Activated T-helper 1 cell treated with anti-CD3 and anti-CD28 coated beads, Interleukin-2, amount 50 U/mL, for 16 hours (primary cell): ENCODE measurements at regions not wholly inside any gene's neighbourhood (a gene's known extent, or its start where the extent isn't known, plus 50 kb on each side); places are given as distances from the start of the nearest gene placed in this dataset.

Source experiments
- DNase-seq, 2 donors: peaks; one replicate each; pipeline ENCODE4 v3.0.0-alpha.2; 2020; ENCODE audit warnings: low read depth in 1 of 2, low spot score in 1 of 2

- DNase-seq: no peak
These were observed 600.2 kb downstream of the NYAP2 start for GRCh38 chr2:225999692-226000091.

DNA sequence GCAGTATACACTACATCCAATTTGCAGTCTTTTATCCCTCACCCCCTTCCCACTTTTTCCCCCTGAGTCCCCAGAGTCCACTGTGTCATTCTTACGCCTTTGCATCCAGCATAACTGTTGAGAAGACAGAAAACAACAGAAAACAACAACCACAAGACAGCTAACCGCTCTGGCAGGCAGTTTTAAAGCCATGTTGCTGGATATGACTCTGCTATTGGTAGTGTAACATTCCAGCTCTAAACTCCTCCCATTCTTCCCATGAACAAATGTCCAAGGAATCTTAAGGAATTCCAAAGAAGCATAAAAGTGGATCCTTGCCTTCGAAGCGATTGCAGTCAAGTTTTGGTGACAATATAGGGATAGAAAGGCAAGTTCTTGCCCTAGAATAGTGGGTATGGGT is 599.1 kb downstream of the NYAP2 start:
- no peak for DNase-seq

- DNase-seq: no peak
These were observed 598.6 kb downstream of the NYAP2 start for GRCh38 chr2:225998116-225998515.

GRCh38 chr2:225996462-225996828 is 596.9 kb downstream of the NYAP2 start:
- no peak for DNase-seq

- DNase-seq: no peak
These were observed 596.4 kb downstream of the NYAP2 start for GRCh38 chr2:225995796-225996461.

DNA sequence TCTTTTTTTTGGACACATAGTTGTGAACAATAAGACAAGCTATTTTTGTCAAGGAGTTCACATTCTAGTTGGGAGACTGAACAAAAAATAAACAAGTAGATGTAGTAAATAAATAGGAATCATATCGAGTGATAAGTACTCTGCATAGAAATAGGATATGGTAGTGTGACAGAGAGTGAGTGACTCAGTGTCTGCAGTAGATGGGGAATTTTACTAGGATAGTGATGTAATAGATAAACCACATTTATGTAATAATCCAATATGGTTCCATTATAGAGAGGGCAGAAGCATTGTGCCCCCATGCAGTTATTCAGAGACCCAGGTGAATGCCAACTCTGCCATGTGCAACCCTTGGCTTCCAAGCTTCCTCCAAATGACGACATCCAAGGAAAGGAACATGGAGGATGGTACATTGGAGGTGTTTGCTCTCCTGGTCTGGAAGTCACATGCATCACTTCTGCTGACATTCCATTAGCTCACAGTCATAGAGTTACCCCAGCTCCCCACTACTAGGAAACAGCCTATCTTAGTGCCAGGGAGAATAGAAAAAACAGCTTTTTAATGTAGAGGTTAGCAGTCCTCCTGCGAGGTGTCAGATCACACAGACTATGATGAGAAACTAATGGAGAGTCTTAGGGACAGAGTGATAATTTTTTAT is 595.4 kb downstream of the NYAP2 start:
- no peak for DNase-seq

DNA sequence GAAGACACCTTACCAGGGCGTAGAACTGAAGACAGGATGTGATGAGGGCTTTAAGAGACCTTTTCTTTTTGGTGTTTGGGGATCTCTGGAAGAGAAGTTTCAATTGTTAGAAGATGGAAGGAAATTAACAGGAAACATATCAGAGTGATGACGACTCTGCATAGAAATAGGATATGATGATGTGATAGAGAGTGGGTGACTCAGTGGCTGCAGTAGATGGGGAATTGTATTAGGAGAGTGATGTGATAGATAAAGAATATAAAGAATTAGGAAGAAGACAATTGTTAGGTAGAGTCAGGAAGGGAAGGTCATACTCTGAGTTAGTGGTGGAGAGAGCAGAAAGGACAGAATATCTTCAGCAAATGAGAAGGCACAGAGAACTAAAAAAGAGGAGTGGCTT is 593.9 kb downstream of the NYAP2 start:
- DNase-seq: no peak

DNA sequence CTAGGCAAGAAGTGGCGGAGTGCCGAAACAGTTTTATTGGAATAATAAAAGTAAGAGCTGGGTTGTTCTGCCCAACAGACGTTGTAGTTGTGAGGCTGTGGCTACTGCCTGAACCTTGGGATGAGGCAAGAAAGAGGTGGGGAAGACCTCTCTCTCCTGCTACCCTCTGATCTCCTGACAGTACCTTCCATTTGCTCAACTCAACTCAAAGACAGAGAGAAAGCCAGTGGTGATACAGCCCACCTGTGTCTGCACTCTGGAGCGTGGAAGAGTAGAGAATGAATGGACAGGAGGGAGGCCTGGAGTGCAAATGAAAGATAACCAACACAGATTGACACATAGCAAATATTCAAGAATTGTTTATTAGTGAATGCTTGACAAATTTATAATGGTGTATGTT is 590.3 kb downstream of the NYAP2 start:
- no peak for DNase-seq

DNA sequence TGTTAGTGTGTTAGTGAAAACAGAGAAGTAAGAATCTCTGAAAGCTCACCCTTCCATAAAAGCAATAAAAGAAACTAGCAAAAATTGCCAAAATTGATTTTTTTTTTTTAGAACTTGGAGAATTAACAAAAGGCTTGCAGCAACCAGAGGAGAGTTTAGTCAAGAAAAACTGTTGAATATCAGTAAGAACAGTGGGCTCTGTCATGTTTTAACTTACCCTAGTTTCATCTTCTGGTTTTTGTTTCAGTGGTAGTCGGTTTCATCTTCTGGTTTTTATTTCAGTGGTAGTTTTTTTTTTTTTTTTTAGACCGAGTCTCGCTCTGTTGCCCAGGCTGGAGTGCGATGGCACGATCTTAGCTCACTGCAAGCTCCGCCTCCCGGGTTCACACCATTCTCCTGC is 580.9 kb downstream of the NYAP2 start:
- DNase-seq: no peak

DNA sequence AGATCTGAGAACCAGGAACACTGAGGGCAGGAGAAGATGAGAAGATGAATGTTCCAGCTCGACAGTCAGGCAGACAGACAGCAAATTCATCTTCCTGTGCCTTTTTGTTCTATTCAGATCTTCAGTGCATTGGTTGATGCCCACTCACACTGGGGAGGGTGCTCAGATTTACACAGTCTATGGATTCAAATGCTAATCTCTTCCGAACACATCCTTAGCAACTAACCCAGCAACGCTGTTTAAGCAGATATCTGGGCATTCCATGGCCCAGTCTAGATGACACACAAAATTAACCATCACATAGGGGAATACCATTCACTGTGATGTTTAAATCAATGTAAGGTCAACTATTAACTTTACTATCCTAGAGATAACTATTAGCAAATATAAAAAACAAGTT is 571.9 kb downstream of the NYAP2 start:
- DNase-seq: no peak

DNA sequence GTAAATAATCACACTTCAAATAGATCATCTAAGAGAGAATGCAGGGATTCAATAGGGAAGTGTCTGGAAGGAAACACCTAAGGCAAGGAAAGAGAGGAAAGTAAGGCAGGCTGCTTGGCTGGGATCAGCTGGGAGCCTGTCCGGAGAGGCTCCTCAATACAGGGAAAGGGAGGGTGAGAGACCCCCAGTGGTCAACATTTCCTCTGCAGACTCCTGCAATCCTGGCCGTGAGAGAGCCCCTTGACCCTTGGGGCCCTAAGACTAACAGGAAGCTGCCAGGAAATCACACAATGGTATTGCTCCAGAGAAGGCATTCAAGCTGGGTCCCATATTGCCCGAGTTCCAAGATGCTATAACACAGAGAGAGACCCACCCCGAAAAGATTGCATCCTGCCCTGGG is 549.4 kb downstream of the NYAP2 start:
- DNase-seq: no peak

DNA sequence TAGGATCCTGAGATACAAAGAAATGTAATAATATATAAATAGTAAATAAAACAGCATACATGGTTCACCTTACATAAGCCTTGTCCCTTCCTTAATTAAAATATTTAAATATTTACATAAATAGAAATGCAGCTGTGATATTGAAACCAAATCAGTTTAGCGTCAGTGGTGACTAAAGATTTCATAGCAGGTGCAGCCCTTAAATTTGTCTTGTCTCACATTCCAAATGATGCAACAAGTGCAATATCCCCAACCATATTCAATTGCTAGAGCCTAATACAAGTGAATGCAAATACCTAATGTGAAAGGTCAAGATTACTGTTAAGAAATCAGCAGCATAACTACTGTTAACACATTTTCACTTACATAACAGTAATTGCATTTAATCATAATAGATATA is 539.5 kb downstream of the NYAP2 start:
- no peak for DNase-seq

GRCh38 chr2:225937625-225938187 is 538.2 kb downstream of the NYAP2 start:
- no peak for DNase-seq

GRCh38 chr2:225932811-225933413 is 533.4 kb downstream of the NYAP2 start:
- no peak for DNase-seq

GRCh38 chr2:225930687-225931086 is 531.2 kb downstream of the NYAP2 start:
- no peak for DNase-seq

GRCh38 chr2:225920621-225921220 is 521.2 kb downstream of the NYAP2 start:
- DNase-seq: no peak

- no peak for DNase-seq
These were observed 517.2 kb downstream of the NYAP2 start for GRCh38 chr2:225916692-225917091.

DNA sequence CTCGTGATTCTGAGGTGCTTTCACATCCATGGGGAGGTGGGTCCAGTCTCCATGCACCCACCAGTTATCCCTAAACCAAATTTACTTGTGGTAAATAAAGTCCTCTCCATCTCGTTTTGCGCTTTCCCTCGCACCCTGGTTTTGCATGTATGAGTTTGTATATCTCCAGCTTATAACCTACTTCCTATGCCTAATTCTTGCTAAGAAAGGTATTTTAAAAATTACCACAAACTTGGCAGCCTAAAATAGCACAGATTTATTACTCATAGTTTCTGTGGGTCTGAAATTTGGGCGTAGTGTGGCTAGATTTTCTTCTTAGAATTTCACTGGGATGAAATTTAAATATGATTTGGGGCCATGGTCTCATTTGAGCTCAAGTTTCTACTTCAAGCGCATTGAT is 511.5 kb downstream of the NYAP2 start:
- DNase-seq: no peak

DNA sequence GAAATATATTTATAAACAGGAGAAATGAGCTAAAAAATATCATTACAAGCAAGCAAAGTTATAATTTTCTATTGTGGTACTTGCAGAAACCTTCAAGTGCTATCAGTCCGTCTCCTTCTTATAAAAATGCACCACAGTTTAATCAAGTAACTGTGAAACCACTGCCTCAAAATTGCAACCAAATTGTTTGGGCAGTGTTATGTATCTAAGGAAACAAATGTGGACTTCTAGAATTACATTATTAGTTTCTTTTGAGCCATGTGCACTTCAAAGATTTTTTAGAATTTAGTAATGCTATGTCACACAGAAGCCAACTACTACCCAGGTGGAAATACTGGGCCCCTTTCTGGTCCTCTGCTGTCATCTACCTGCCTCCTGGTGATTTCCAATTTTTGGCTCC is 495.6 kb downstream of the NYAP2 start:
- DNase-seq: no peak

DNA sequence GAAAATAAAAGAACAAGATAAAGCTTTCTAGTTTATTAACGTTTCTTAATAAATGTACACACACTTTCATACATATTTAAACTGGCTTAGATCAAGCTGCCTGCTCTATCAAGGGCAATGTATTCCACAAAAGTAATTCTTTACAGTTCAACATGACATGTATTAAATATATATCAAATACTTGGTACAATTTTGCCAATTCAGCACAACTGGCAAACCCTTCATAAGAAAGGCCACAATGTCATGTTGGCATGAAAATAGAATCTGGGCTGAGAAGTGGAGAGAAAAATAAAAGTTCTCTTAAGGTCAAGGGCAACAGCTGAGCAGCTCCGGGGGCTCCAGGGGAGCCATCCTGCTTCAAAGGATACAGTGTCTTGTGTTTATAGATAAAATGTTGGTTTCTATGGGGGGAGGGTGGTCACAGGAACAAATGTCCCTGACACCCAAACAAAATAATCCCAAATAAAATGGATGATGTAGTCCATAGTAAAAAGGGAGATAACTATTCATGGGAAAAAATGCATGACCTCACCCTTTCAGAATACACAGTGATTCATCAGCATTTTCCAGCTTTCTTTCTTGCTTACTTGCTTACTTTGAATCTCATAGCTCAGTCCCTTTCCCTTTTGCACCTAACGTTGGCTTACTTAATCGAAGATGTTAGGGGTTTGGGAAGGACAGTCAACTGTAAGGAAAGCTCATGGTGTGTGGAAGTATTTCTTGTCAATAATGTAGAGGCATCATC is 494.9 kb downstream of the NYAP2 start:
- DNase-seq: no peak

- DNase-seq: no peak
These were observed 493.6 kb downstream of the NYAP2 start for GRCh38 chr2:225893151-225893550.
